CD4-positive, alpha-beta T cell treated with Interleukin-12 subunit alpha and Interleukin-12 subunit beta, for 1 hour (primary cell): ENCODE measurements at regions not wholly inside any gene's neighbourhood (a gene's known extent, or its start where the extent isn't known, plus 50 kb on each side); places are given as distances from the start of the nearest gene placed in this dataset.

Source experiments
- DNase-seq: peaks from one replicate; pipeline ENCODE4 v3.0.0-alpha.2; 2020

DNA sequence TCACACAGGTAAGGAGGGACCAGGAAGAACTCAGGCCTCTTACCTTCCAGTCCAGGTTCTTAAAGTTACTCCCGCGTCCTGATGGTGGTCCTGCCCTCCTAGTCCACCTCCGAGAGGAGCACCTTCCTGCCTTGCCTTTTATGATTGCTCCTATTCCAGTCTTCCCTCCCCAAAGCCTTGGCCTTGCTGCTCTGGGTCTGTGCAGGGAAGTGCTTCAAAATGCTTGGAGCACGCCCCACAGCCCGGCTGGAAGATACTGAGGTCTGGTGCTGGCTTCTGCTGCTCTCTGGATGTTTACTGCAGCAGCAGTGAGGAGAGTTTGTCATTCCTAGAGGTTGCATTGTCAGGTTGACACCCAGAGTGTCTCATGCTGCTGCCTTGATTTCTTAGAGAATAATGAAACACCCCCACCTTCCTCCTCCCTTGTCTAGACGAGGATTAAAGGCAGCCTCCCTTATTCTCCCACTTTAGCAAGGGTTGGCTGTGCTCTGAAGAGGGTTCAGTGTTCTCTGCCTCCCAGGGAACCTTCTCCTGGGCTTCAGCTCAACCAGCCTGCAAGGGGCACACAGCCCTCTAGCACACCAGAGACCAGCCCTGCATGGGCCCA, 142.2 kb upstream of the CACNA1E start:
- no peak for DNase-seq

DNA sequence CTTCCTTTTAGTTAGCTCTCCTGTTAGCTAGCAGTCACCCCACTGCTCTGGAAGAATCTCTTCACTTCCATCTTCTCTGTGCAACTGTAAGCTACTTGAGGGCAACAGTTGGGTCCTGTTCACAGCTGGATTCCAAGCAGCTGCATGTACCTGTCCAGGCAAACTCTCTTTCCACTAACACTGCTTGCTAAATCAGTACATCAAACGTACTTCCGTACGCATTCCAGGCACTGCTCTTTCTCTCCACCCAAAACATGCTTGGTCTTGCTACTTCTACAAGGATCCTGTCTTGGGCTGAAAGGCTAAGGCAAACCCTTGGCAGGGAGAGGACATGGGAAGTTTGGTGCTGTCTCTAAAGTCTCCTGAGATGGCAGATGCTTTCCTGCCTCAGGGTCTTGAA, 139.2 kb upstream of the CACNA1E start:
- DNase-seq = no peak

DNA sequence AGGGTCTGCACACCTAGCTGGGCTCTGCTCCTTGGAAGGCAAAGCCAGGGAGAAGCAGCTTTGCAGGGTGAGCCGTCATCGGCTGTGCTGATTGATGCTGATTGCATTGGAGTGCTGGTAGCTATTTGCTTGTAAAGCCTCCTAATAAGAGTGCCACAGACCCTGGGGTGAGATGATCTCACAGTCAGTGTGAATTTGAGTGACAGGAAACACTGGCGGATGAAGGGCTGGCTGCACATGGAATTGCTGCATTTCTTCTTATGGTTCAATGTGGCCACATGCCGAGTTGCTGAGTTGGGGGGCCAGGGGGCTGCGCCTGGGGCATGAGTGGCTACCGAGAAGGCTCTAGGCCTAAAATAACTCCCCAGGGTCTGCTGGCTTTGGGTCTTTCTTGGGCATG, 138.2 kb upstream of the CACNA1E start:
- no peak for DNase-seq

DNA sequence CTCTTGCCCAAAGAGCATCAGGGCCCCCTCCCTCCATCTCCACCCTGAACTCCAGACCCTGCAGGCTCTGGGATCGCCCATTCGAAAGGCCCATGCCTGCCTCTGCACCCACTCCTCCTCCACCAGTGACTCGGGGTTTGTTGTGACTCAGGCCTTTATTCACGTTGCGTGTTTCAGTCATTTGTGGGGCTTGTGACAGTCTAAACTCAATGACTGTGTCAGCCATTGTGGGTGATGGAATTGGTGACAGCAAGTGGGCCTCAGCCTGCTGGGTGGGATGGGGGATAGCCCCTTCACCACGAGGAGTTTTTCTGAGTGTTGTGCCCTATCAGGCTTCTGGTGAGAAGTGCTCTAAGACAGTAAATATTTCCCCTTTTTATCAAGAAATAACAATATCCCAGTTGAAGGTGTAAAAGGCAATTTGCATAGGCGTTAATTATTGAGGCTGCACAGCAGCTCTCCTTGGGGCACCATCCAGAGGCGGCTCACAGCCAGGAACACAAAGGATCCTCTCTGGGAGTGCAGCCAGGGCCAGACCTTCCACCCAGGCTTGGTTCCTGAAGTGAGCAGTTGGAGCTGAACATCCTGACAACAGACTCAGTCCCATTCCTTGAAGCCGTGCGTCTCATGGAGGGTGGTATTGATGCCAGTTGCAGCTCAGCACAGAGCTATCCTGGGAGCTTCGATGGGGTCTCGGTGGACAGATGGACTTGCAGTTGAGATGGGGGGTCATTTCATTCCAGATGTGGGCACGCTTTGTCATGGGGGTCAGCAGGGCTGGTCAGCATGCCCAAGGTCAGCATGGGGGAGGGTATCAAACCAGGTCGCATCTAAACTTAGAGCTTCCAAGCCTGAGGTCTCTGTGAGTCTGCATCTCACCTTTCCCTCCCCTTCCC, 135.6 kb upstream of the CACNA1E start:
- no peak for DNase-seq

DNA sequence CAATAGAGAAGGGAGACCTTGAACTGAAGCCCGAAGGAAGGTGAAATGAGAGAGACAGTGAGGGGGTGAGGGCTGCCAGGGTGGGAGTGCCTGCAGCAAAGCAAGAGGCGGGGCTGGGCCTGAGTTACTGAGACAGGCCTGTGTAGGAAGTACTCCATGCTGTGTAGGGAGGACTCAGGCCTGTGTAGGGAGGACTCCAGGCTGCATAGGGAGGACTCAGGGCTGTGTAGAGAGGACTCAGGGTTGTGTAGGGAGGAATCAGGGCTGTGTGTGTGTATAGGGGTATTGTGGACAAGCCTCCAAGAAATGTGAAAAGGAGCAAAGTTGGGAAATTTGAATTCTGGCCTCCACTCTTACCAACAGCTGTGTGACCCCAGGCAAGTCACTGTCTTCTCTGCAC, 133.8 kb upstream of the CACNA1E start:
- DNase-seq = no peak

DNA sequence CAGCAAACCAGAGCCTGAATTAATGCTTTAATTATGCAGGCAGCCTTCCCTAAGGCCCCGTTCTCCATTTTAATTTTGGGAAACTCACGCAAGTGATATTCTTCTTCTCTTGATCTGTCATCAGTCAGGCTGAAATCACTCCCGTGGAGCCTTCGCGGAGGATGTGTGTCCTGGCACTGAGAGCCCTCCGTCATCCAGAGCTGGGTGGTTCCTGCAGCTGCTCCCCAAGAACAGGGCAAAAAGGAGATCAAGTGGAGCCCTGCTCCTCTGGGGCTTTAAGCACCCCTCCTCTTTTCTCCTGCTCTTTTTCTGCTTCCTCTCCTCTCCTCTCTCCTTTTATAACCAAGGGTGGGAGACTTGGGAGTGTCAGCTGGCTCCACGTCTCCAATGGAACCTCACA, 133.2 kb upstream of the CACNA1E start:
- no peak for DNase-seq

DNA sequence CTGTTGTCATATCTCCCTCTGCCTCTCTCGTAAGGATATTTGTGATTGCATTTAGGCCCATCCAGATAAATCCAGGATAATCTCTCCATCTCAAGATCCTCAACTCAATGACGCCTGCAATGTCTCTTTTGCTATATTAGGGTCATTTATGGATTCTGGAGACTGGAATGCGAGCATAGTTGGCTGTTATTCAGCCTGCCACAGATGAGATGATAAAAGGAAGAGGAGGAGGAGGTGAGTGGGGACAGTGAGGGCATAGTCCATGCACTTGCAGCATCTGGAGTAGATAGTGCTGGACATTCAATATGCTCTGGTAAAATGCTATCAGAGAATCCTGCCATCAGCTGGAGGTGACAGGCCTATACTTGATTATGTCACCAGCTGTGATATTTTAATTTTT, 131.6 kb upstream of the CACNA1E start:
- DNase-seq = no peak

DNA sequence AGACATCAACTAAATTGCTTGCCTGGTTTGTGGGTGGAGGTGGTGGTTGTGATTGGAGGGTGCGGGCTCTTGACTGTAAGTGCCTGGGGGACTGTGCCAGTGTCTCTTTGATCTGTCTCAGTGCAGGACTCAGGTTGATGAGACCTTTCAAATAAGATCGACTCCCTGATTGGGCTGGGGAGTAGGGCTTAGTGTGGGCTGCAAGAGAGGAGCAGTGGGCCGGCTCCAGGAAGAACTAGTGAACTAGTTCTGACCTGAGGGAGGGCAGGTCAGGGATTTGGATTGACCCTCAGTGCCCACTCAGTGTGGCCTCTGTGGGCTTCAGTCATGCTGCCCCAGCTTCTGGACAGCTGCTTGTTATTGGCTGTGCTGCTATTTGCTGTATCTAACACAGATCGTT, 130.6 kb upstream of the CACNA1E start:
- no peak for DNase-seq

DNA sequence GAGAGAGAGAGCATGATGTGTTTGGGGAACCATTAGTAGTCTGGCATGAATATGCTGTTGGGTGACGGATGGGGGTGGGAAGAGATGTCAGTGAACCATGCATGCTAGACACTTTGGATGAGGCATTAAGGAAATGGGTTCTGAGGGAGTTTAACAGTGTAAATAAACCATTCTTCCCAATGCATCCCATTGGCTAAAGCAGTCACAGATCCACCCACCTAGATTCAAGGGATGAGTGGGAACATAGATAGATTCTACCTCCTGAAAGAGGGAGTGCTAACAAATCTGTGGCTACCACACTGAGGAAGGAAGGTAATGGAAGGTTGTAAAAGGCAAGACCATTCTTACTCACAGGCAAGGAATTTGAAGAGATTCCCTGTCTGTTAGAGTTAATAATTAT, 129.8 kb upstream of the CACNA1E start:
- no peak for DNase-seq

DNA sequence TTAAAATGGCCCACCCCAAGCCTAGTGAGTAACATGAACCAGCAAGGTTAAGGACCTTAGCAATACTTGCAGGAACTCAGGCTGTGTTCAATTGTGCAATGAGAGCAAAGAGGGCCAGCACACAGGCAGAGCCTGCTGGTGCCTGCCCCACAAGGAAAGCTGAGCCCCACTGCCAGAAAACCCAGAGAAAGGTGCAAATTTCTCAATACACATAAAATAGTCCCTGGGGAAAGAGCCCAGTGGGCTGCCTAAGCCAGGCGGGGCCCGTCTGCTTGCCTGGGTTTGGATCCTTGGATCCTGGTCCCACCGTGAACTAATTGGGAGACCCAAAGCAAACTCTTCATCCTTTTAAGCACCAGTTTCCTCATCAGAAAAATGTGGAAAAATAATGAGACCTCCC, 128.5 kb upstream of the CACNA1E start:
- DNase-seq = no peak

DNA sequence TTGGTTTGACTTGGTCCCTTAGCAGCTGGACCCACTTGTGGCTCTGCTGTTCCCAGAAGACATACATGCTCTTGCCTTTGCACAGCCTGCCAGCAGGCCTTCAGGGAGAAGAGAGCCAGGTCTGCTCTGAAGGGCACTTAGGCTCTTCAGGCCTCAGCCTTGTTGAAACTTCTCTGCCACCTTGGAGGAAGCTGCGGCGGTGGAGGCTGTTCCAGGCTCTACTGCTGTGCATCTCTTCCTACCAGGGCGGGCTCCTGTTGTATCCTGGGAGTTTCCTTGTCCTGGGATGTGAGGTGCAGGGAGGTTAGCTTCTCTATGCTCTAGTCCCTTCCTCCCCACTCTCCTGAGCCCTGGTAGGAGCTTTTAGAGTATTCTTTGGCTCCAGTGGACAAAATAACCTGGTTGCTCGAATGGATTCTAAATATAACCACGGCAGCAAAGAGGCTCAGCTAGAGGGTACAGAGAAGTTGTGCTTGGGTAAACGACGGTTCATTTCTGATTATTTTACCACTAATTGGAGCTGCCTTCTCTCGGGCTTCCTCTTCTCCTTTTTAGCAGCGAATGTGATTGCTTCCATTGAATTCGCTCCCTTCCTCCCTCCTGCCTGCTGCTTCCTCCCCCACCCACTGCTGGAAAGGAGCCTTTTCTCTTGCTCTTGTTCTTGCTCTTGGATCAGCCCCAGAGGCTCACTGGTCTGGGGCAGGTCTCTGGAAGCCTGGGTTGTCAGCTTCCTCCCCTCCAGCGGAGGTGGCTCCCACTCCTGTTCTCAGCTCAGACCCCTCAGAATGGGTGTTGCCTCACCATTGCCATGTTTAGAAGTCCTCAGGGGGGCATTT, 126.6 kb upstream of the CACNA1E start:
- DNase-seq = no peak

DNA sequence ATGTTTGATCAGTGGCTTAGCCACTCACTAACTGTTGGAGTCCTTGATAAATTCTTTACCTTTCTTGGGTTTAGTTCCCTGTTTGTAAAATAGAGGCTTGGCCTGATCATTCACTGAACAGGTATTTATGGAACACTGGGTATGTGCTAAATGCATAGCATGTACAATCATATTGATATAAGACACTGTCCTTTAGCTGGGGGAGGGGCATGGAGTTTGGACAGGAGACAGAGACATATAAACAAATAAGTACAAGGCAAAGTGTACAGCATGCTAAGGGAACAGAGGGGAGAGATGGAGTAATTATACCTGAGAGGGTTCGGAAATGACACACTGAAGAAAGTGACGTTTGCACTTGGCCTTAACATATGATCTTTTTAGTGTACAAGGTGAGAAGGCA, 124.3 kb upstream of the CACNA1E start:
- no peak for DNase-seq

DNA sequence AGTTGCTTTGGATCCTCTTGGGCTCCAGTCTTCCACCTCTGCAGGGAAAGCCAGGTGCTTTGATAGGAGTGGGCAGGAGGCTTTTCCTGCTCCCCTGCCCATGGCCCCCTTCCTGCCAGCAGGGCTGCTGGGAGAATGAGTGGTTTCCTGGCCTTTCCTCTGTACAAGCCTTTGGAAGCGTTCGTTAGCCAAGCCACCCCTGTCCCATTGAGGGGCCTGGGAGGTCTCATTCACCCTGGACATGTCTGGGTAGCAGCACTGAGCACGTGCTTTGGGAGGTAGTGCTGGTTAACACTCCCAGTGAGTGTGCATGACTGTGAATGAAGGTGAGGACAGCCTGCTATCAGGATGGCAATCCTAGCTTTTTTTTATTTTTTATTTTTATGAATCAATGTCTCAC, 118.5 kb upstream of the CACNA1E start:
- no peak for DNase-seq

DNA sequence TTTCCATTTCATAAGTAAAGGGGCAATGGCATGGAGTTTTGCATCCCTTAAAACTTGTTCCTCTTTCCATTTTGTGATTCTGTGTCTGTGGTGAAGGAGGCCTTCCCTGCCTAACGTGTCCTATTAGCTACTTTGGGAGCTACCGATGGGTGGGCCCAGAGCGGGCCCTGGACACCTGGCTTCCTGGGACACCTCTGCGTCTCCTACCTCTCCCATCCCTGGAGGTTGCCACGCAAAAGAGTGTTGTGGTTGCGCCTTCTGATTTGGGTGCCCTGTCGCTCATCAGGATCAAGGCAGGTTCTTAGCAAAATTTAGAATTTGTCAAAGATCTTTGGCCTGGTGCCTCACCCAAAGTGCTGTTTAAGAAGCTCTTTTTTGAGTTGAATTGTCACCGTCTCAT, 116.4 kb upstream of the CACNA1E start:
- no peak for DNase-seq

DNA sequence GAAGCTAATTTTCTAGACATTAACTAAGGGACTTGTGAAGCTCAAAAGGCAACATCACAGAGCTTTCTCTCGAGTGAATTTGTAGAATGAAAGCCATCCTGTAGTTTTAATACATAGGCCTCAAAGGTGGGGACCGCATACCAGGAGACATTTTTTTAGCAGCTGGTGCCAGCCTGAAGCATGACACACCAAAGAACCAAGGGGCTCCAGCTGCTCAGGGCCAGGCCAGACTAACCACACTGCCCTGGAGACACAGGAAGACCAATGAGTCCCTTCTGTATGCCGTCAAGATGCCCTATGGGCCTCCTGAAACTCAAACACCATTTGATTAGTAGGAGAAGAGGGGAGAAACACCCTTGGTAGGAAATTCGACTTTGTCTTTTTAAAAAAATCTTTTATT, 113.9 kb upstream of the CACNA1E start:
- no peak for DNase-seq

DNA sequence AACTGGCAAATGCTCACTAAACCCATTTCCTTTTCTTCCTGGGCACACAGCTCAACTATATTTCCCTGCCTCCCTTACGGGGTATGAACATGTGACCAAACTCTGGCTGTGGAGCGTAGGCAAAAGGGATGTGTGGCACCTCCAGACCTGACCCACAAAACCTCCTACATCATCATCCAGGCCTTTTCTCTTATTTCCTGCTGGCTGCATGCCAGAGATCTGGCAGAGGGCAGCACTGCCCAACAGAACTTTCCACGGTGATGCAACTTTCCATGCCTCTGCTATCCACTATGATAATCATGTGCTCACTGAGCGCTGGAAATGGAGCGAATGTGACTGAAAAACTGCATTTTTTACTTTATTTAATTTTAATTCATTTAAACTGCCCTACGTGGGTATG, 99.6 kb upstream of the CACNA1E start:
- no peak for DNase-seq

DNA sequence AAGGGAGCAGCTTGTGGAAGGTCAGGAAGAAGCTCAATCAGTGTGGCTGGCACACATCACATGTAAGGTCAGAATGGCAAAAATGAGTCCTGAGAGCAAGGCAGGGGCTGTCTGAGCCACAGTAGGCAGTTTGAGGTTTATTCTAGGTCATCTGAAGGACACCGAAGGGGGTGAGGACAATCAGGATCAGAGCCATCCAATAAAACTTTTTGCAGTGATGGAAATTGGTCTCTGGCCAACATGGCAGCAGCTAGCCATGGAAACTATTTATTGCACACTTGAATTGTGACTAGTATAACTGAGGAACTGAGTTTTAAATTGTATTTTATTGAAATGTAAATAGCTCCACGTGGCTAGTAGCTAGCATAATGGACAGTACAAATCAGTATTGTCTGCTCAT, 97.0 kb upstream of the CACNA1E start:
- DNase-seq = no peak

DNA sequence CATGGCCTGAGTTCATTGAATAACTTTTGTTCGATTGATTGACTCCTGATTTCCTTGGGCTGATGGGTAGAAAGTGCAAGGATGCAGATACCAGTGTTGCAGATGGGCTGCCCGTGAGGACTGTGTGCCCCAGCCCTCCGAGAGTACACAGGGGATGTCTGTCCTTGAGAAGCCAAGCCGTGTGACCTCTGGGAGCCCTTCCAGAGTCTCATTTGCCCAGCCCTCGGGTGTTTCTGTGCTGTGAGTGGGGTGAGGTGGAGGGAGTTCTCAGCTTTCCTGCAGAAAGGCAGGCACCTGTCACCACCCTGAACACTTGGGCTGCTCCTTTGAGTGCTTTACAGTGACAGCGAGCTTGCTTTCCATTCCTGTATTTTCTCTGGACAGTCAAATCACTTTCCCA, 96.4 kb upstream of the CACNA1E start:
- no peak for DNase-seq

DNA sequence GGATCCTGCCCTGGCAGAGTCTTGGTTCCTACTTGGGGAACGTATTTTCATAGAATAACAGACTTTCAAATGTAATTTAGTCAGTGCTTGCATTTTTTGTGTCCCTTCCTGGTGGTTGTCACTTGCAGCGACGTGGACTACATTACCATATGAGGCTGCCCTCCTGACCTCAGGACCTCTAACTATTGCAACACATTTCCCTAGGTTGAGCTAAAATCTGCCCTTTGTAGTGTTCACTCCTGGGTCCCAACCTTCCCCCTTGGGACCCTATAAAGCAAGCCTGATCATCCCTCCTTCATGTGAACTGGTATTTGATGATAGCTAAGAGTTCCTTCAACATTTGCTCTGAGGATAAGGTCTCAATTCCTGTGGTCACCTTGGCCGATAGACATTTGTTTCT, 95.6 kb upstream of the CACNA1E start:
- no peak for DNase-seq

DNA sequence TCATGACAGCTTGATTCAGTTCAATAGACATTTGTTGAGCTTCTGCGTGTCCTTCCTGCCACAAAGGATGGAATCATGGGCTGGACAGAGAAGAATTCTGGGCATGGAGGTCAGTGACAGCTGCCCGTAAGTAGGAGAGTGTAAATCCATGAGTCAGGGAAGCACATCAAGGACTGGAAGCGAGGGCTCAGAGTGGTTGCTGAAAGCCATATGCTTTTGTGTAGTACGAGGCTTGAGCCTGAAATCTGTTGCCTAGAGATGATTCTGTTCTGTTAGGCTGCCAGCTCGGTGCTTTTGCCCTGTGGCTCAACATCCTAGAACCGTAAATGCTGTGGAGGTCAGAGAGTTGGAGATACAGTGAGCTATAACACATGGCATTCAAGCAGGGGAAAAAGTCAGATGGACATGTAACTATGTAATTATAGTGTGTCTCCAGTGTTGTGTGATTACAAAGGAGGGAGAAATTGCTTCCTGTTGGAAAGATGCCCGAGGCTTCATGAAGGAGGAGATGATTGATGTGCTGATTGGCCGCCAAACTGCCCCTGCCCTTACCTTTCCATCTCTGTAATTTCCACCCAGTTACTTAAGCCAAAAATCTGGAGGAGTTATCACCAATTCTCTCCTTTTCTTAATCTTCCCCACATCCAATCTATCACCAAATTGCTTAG, 92.8 kb upstream of the CACNA1E start:
- DNase-seq = no peak

DNA sequence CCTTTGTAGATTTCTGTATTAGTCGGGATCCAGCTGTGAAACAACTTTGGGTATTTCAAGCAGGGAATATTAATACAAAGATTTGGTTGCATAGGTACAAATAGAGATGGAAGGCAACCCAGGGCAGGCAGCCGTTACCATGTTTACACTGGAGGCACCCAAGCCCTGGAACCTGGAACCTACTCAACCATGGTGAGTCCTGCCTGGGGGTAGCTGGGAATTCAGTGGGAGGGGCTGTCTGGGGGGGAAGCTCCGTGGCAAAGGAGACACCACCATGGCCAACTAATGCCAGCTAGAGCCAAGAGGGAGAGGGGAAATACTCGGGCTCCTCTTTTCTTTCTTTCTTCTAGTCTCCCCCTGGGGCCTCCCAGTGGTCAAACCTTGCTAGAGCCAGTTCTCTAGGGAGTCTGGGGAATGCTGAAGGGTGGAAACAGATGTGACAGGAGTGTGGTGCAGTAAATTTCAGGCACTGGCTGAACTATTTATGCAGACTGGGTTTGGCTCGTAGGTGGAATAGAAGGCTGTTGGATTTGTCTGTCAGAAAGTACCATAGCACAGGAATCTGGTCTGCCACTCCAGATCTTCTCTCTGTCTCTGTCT, 91.9 kb upstream of the CACNA1E start:
- DNase-seq = no peak

DNA sequence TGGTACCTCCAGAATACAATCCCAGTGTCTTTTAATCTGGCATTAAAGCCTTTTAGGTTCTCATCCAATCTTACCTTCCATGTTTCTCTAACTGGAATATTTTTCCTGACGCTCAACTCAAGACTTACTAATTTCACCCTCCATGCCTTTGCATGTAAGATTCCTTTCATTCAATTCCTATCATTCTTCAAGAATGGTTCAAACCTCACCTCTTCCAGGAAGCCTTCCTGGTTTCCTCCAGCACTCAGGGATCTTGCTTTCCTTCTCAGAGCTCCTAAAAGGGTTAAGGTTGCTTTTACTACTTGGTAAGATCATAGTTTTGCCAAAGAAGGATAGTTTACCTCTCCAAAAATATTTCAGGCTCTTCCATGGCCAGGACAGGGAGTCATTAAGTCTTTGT, 91.2 kb upstream of the CACNA1E start:
- DNase-seq = no peak
